ENCODE measurements at regions not wholly inside any gene's neighbourhood (a gene's known extent, or its start where the extent isn't known, plus 50 kb on each side); places are given as distances from the start of the nearest gene placed in this dataset.

DNA sequence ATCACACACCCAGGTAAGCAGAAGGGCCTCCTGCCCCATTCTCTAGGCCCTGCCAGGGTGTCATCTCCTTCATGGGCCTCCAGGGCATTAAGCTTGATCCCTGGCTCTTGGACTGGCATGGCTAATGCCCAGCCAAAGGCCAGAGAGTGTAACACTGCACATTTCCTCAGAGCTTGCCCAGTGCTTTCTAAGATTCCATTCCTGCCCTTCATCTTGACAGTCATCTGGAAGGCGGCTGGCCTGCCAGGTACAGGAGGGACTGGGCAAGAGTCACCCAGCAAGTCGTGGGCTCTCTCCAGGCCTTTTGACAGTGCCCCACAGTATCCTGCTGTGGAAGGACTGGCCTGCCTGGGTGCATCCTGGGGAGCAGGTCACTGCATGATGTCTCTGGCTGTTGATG is 268.9 kb downstream of the HAUS1 start:
- no peaks in the 10 kb centered on the region for H3K36me3 ChIP-seq (ENCODE audit: control insufficient read depth, insufficient read depth, low read length)
- H3K4me1 ChIP-seq (ENCODE audit: control insufficient read depth, insufficient read depth, low read length) = no peaks in the 10 kb centered on the region
- H3K27me3 ChIP-seq (ENCODE audit: control insufficient read depth, insufficient read depth, low read length) = no peaks in the 10 kb centered on the region
- DNase-seq (ENCODE audit: low read depth, low spot score) = no peak
- no peak overlapping the region for H3K27ac ChIP-seq (ENCODE audit: low read length)
- H3K4me3 ChIP-seq (ENCODE audit: low read length) = no peak overlapping the region
- WGBS (ENCODE audit: insufficient coverage, insufficient read length) = no CpG with 5 or more reads among the region's 2 CpGs
- no peaks in the 10 kb centered on the region for H3K9me3 ChIP-seq (ENCODE audit: control insufficient read depth, insufficient read depth, low read length)

DNA sequence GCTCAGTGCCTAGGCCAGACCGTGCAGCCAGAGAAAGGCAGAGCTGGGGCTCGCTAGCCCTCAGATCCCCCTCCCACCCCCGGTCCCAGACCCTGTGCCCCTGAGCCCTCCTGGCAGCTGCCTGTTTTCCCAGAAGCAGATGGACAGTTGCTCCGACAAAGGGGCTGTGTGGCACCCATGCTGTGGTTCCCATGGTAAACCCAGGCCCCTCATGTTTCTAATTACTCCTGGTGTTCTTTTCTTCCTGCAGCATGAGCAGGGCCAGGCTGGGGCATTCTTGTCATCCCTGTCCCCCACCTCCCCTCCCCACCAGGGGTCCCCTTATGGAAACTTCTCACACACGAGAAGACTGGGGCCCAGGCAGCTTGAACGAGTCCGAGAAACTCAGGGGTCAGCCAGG is 269.6 kb downstream of the HAUS1 start:
- no peak overlapping the region for H3K4me3 ChIP-seq (ENCODE audit: low read length)
- no CpG with 5 or more reads among the region's 7 CpGs for WGBS (ENCODE audit: insufficient coverage, insufficient read length)
- no peaks in the 10 kb centered on the region for H3K4me1 ChIP-seq (ENCODE audit: control insufficient read depth, insufficient read depth, low read length)
- no peaks in the 10 kb centered on the region for H3K36me3 ChIP-seq (ENCODE audit: control insufficient read depth, insufficient read depth, low read length)
- H3K27me3 ChIP-seq (ENCODE audit: control insufficient read depth, insufficient read depth, low read length) = no peaks in the 10 kb centered on the region
- no peak for DNase-seq (ENCODE audit: low read depth, low spot score)
- H3K27ac ChIP-seq (ENCODE audit: low read length) = no peak overlapping the region
- no peaks in the 10 kb centered on the region for H3K9me3 ChIP-seq (ENCODE audit: control insufficient read depth, insufficient read depth, low read length)

DNA sequence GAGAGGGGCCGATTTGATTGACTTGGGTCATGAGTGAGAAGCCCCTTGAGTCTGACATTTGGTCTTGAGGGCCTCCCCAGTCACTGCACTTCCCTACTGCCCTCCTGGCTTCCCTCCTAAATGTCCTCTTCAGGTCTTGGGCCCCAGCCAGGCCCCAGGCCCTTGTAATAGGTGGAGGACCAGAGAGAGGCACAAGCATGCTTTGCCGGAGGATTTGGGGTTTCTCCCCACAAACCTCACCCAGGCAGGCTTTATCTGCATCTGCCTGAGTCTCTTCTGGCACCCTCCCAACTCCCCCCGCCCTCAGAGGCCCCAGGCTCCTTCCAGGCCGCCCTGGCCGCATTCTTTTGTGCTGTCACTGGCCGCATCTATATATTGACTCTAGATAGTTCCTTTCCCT is 270.7 kb downstream of the HAUS1 start:
- no peaks in the 10 kb centered on the region for H3K9me3 ChIP-seq (ENCODE audit: control insufficient read depth, insufficient read depth, low read length)
- H3K4me1 ChIP-seq (ENCODE audit: control insufficient read depth, insufficient read depth, low read length) = no peaks in the 10 kb centered on the region
- WGBS (ENCODE audit: insufficient coverage, insufficient read length) = no CpG with 5 or more reads among the region's 6 CpGs
- no peaks in the 10 kb centered on the region for H3K36me3 ChIP-seq (ENCODE audit: control insufficient read depth, insufficient read depth, low read length)
- H3K27ac ChIP-seq (ENCODE audit: low read length) = no peak overlapping the region
- no peak for DNase-seq (ENCODE audit: low read depth, low spot score)
- no peak overlapping the region for H3K4me3 ChIP-seq (ENCODE audit: low read length)
- H3K27me3 ChIP-seq (ENCODE audit: control insufficient read depth, insufficient read depth, low read length) = no peaks in the 10 kb centered on the region

DNA sequence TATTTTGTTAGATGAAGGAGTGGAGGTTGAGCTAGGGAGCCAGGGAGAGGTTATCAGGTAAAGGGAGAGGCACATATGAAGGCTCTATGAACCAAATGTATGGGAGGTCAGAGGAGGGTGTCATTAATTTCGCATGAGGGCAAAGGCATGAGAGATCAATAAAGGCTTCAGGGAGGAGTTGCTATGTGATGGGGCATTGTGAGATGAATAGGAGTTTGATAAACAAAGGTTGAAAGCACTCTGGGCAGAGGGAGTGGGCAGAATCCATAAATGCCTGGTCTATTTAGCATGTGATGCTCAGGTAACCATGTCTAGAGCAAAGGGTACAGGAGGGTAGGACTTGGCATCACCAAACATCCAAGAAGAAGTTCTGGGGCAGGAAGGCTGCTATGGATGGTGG is 273.4 kb downstream of the HAUS1 start:
- no peak for DNase-seq (ENCODE audit: low read depth, low spot score)
- Histone ChIP-seq H3K4me1 (ENCODE audit: control insufficient read depth, insufficient read depth, low read length) (no peaks in the 10 kb centered on the region), H3K27me3 (ENCODE audit: control insufficient read depth, insufficient read depth, low read length) (no peaks in the 10 kb centered on the region), H3K27ac (ENCODE audit: low read length) (no peak overlapping the region), H3K9me3 (ENCODE audit: control insufficient read depth, insufficient read depth, low read length) (no peaks in the 10 kb centered on the region), H3K36me3 (ENCODE audit: control insufficient read depth, insufficient read depth, low read length) (no peaks in the 10 kb centered on the region), H3K4me3 (ENCODE audit: low read length) (no peak overlapping the region)
- WGBS (ENCODE audit: insufficient coverage, insufficient read length) = no CpG with 5 or more reads among the region's 1 CpG

DNA sequence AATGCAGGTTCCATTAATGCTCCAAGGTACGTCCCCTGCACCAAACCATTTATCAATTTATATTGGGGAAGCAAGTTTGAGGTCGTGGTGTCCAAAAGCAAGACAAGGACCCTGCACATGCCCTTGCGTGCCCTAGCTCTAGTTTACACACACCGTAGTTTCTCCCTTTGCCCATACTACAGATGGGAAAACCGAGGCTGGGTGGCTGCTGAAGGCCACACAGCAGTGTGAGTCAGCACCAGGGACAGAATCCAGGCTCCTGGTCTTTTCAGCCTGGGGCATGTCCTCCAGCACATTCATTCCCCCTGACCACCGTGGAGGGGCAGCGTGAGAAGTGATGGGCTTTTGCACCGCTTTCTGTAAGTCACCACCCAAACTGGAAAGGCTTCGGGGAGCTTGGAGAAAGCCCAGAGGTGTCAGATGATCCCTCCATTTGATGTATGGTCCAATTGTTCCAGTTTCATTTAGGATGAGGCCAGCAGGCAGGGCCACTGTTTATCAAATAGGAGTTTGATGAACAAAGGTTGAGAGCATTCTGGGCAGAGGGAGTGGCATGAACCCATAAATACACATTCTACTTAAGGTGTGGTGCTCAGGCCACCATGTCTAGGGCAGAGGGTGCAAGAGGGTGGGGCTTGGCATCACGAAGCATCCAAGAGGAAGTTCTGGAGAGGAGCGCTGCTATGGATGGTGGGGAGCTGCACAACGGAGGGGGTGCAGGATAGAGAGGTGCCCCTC is 274.1 kb downstream of the HAUS1 start:
- Histone ChIP-seq H3K36me3 (ENCODE audit: control insufficient read depth, insufficient read depth, low read length) (no peaks in the 10 kb centered on the region), H3K4me1 (ENCODE audit: control insufficient read depth, insufficient read depth, low read length) (no peaks in the 10 kb centered on the region), H3K27me3 (ENCODE audit: control insufficient read depth, insufficient read depth, low read length) (no peaks in the 10 kb centered on the region), H3K27ac (ENCODE audit: low read length) (no peak overlapping the region), H3K4me3 (ENCODE audit: low read length) (no peak overlapping the region), H3K9me3 (ENCODE audit: control insufficient read depth, insufficient read depth, low read length) (no peaks in the 10 kb centered on the region)
- WGBS (ENCODE audit: insufficient coverage, insufficient read length) = no CpG with 5 or more reads among the region's 12 CpGs
- DNase-seq (ENCODE audit: low read depth, low spot score) = no peak

DNA sequence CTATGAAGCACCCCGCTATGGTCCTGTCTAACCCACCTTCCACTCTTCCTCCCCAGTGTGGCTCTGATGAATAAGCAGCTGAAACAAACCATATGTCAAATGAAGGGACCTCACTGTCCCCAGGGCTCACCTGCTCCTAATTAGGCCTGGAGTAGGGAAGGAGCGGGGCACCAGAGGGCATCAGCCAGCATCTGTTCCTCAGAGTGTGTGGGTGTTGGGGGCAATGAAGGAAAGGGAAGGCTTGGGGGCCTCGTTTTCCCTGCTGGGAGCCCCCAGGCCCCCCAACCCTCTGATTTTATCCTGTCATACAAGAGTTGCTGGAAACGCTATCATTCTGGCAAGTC is 274.7 kb downstream of the HAUS1 start:
- DNase-seq (ENCODE audit: low read depth, low spot score) = no peak
- no peaks in the 10 kb centered on the region for H3K27me3 ChIP-seq (ENCODE audit: control insufficient read depth, insufficient read depth, low read length)
- WGBS (ENCODE audit: insufficient coverage, insufficient read length) = no CpG with 5 or more reads among the region's 4 CpGs
- no peaks in the 10 kb centered on the region for H3K4me1 ChIP-seq (ENCODE audit: control insufficient read depth, insufficient read depth, low read length)
- no peak overlapping the region for H3K4me3 ChIP-seq (ENCODE audit: low read length)
- H3K36me3 ChIP-seq (ENCODE audit: control insufficient read depth, insufficient read depth, low read length) = no peaks in the 10 kb centered on the region
- no peak overlapping the region for H3K27ac ChIP-seq (ENCODE audit: low read length)
- H3K9me3 ChIP-seq (ENCODE audit: control insufficient read depth, insufficient read depth, low read length) = no peaks in the 10 kb centered on the region

DNA sequence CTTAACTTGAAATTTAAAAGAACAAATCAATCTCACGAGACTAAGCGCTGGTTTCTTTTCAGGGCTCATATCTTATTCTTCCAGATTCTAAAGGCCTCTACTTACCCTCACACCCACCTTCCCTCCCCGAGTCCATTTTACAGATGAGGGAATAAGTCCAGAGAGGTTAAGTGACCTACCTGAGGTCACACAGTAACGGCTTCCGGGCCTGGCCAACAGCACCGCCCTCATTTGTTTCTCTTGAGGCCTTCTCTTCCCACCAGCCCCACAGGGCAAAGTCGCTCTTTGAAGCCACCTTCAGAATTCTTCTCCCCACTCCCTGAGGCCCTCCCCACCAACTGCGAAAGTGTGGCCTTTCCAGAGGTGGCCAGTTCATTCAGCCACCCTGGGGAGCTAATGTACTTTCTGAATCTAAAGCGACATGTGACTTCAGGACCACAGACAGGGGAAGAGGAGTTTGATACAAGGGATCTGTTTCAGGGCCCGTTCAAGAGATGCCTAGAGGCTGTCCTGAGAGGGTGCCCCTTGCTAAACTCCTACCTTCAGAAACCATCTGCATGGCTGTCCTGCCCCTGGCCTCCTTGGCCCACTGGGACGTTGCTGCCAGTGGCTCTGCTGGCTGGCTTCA is 275.3 kb downstream of the HAUS1 start:
- Histone ChIP-seq H3K9me3 (ENCODE audit: control insufficient read depth, insufficient read depth, low read length) (no peaks in the 10 kb centered on the region), H3K4me1 (ENCODE audit: control insufficient read depth, insufficient read depth, low read length) (no peaks in the 10 kb centered on the region), H3K4me3 (ENCODE audit: low read length) (no peak overlapping the region), H3K27ac (ENCODE audit: low read length) (no peak overlapping the region), H3K36me3 (ENCODE audit: control insufficient read depth, insufficient read depth, low read length) (no peaks in the 10 kb centered on the region), H3K27me3 (ENCODE audit: control insufficient read depth, insufficient read depth, low read length) (no peaks in the 10 kb centered on the region)
- no peak for DNase-seq (ENCODE audit: low read depth, low spot score)
- no CpG with 5 or more reads among the region's 11 CpGs for WGBS (ENCODE audit: insufficient coverage, insufficient read length)

DNA sequence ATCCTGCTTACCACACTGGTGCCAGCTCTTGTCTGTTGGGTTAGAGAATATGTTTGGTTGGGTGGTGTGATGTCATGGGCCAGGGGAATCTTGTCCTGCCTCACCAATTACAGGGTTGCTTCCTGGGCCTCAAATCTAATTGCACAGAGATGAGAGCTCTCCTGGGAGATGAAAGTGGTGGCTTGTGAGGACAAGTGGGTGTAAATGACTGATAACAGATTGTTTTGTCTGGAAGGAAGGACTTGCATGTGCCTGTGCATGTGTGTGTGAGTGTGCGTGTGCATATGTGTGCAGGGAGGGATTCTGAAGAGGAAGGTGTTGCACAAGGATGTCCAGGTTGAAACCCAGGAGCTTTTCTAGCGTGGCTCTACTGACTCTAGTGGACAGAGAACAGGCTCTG is 271.9 kb downstream of the LOXHD1 start:
- H3K4me1 ChIP-seq (ENCODE audit: control insufficient read depth, insufficient read depth, low read length) = no peaks in the 10 kb centered on the region
- no peak overlapping the region for H3K4me3 ChIP-seq (ENCODE audit: low read length)
- DNase-seq (ENCODE audit: low read depth, low spot score) = no peak
- H3K36me3 ChIP-seq (ENCODE audit: control insufficient read depth, insufficient read depth, low read length) = no peaks in the 10 kb centered on the region
- H3K27ac ChIP-seq (ENCODE audit: low read length) = no peak overlapping the region
- no CpG with 5 or more reads among the region's 2 CpGs for WGBS (ENCODE audit: insufficient coverage, insufficient read length)
- no peaks in the 10 kb centered on the region for H3K9me3 ChIP-seq (ENCODE audit: control insufficient read depth, insufficient read depth, low read length)
- no peaks in the 10 kb centered on the region for H3K27me3 ChIP-seq (ENCODE audit: control insufficient read depth, insufficient read depth, low read length)

DNA sequence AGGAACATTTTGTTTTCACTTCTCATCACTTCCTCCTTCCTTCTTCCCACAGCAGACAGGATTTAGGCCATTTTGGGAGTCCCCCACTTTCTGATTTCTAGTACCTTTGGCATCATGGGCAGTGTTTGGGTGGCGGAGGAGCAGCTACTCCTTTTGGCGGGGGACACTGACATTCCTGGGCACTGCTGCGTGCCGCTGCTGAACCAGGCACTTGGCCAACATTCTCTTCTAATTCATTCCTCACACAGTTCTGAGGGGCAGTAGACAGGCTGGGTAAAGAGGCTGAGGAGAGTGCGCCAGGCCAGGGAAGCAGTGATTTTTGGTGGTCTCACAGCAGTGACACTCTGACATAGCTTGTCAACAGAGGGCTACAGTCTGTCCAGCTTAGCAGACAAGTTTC is 270.2 kb downstream of the LOXHD1 start:
- Histone ChIP-seq H3K36me3 (ENCODE audit: control insufficient read depth, insufficient read depth, low read length) (no peaks in the 10 kb centered on the region), H3K27me3 (ENCODE audit: control insufficient read depth, insufficient read depth, low read length) (no peaks in the 10 kb centered on the region), H3K27ac (ENCODE audit: low read length) (no peak overlapping the region), H3K4me1 (ENCODE audit: control insufficient read depth, insufficient read depth, low read length) (no peaks in the 10 kb centered on the region), H3K9me3 (ENCODE audit: control insufficient read depth, insufficient read depth, low read length) (no peaks in the 10 kb centered on the region), H3K4me3 (ENCODE audit: low read length) (no peak overlapping the region)
- no peak for DNase-seq (ENCODE audit: low read depth, low spot score)
- no CpG with 5 or more reads among the region's 5 CpGs for WGBS (ENCODE audit: insufficient coverage, insufficient read length)

DNA sequence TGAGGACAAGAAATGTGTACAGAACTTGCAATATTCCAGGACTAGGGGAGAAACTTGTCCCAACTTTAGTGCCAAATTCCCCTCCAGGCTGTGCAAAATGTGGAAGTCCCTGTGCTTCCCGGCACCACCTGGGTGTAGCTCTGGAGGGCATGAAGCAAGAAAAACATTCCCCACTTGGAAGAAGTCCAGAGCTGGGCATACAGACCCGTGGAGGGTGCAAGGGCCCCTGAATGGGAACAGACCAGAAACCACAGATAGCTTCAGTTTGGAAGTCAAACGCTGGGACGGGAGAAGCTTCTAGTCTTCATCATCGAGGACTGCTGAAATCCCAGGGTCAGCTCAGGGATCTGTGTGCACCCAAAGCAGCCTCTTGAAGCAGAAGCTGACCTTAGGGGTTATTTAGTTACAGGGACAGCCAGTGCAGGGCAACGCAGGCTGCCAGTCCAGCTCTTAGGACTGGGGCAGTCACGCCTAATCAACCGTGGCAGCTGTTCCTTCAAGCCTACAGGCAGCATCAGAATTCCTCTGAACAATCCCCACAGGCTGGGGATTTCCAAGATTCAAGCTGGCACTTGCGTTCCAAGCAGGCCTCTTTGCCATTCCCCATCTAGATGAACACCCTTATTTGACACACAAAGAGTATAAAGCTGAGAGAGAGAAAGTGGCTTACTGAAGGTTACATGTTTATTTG is 269.4 kb downstream of the LOXHD1 start:
- no peak overlapping the region for H3K27ac ChIP-seq (ENCODE audit: low read length)
- no peaks in the 10 kb centered on the region; the same call in 1 of the 2 replicates for H3K4me1 ChIP-seq (ENCODE audit: control insufficient read depth, insufficient read depth, low read length)
- no peak for DNase-seq (ENCODE audit: low read depth, low spot score)
- no CpG with 5 or more reads among the region's 9 CpGs for WGBS (ENCODE audit: insufficient coverage, insufficient read length)
- H3K9me3 ChIP-seq (ENCODE audit: control insufficient read depth, insufficient read depth, low read length) = no peaks in the 10 kb centered on the region
- H3K36me3 ChIP-seq (ENCODE audit: control insufficient read depth, insufficient read depth, low read length) = no peaks in the 10 kb centered on the region
- H3K27me3 ChIP-seq (ENCODE audit: control insufficient read depth, insufficient read depth, low read length) = no peaks in the 10 kb centered on the region
- H3K4me3 ChIP-seq (ENCODE audit: low read length) = no peak overlapping the region
